ENCODE measurements at regions not wholly inside any gene's neighbourhood (a gene's known extent, or its start where the extent isn't known, plus 50 kb on each side); places are given as distances from the start of the nearest gene placed in this dataset.

DNA sequence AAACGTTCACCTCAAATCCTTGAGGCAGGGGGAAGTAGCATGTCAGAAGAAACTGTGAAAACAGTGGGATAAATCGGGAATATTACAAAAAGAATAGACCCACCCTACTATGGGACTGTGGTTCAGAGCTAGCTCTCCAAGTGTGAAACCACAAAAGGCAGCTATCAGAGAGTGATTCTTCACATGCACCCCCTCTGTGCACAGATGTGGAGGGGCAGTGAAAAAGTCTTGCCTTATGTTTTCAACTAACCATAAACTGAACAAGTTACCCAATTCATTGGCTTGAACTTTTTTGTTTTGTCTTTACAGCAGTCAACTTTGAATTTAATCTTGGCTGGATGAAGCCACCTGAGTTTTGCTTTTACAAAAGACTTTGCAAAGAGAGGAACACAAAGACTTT lies 98.8 kb upstream of the NR4A3 start:
- no peak for DNase-seq

DNA sequence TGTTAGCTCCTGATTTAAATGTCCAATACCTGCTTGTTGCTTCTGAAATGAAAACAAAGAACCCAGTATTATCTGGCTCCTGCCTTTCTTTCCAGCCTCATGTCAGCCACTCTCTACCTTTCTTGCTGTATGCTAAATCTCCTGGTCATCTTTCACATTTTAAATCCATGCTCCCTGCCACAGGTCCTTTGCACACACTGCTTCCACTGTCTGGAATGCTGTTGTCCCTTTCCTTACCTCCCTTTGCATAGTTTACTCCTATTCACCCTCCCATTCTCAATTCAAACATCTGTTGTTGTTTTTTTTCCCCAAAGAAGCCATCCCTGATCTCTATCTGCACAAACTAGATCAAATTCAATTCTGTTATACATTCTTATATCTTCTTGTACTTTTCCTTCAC lies 97.0 kb upstream of the NR4A3 start:
- DNase-seq: no peak

DNA sequence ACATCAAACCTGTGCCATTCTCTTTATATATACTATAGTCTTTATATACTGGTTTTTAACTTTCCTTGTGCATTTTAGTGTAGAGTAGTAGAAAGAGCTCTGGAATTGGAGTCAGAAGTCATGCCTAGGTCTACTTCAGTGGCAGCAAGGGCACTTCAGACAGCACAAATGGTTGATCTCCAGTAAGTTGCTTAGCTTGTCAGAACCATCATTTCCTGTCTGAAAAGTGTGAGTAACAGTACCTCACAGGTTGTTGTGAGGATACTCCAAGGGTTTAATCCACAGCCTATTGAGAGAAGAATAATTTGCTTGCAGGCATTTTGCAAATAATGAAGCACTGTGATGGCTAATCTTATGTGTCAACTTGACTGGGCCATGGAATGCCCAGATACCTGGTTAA lies 95.8 kb upstream of the NR4A3 start:
- DNase-seq: no peak

DNA sequence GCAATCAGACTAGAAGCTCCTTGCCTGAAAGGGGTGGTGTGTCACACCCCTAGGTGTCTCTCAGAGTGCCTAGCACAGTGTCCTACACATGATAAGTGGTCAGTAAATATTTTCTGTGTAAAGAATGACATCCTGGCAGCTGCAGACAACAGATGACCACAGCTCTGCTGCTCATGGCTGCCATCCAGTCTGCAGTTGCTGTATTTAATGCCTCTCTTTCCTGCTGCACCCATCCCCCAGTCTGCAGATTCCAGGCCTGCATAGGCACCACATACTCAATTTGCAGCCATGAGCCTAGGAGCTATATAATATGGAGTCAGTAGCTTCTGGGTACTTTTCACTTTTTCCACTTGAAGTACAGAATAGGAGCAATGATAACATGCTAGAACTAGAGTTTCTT lies 94.9 kb upstream of the NR4A3 start:
- DNase-seq: no peak

DNA sequence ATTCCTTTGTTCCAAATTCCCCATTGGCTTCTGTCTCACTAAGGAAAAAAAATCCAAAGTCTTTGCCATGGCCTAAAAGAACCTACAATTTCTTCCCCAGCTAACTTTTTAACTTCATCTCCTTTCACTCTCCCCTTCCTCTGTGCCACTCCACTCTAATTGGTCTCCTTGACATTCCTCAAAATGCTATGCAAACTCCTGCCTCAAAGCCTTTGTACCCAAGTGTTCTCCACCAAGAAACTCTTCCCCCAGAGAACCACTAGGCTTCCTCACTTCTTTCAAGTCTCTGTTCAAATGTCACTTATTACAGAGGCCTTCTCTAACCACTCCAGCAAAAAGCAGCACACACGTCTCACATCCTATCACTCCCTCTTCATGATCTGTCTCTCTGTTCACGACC lies 91.6 kb upstream of the NR4A3 start:
- DNase-seq: no peak

DNA sequence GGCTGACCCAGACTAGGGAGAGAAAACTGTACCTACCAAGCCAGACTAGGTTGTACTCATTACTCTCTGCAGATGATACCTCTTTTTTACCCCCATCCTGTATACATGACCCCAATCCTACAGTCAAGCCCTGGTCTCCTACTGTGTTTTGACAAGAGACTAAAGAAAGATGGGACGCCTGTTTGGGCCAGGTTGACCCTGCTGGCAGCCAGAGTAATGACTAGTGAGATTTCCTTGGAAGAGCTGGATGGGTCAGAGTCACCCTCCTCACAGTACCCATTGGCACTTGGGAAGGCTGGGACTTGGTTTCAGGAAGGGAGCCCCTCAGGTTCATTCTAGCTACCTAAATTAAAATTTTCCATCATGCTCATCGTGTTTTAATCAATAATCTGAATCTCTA lies 89.7 kb upstream of the NR4A3 start:
- DNase-seq: no peak

DNA sequence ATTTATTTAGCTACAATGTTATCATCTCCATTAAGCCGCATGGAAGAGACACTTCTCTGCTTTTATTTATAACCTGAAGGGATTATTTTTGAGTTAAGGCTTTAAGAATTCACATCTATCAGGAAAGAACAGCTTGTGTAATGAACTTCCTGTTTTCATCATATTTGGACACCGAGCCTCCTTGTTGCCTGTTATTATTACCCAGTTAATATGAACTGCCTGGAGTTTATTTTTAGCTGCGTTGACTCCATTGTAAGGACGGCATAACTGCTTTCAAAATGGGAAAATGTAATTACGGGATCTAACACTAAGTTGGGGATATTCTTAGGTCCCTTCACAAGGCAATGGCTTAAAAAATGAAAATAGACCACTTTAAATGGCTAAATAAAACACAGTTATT lies 89.0 kb upstream of the NR4A3 start:
- peak; percentile 73 for DNase-seq

DNA sequence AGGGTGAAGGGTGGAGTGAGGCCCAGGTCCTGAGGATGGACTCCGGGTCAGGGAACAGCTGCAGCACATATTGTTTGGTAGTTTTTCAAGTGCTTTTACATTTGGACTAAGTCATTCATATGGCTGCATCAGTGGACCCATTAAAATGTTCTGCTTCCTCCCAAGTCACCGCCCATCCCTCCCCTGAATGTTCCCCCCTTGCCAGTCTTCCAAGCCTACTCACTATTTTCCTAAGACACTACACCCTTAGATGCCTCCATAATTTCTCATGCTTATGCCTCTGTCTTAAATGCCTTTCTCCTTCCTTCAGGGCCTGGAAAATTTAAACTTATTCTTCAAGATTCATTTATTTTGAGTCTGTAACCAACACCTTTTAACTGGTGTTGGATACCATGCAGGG lies 86.6 kb upstream of the NR4A3 start:
- DNase-seq: no peak

DNA sequence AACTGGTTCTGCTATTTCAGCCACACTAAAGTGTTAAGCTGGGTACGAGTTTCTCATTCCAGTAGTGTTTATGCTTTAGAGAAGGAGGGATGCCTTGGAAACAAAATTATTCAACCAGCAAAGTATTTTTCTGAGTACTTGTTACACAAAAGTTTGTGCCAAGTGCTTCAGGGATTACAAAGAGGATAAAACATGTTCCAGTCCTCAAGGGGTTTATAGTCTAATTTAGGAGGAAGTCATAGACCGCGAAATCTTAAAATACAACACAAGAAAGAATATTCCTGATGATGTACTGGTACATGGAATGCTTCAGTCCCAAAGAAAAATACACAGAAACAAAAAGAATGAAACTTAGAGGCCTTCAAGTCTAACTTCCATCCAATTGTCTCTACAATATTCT lies 85.4 kb upstream of the NR4A3 start:
- no peak for DNase-seq

DNA sequence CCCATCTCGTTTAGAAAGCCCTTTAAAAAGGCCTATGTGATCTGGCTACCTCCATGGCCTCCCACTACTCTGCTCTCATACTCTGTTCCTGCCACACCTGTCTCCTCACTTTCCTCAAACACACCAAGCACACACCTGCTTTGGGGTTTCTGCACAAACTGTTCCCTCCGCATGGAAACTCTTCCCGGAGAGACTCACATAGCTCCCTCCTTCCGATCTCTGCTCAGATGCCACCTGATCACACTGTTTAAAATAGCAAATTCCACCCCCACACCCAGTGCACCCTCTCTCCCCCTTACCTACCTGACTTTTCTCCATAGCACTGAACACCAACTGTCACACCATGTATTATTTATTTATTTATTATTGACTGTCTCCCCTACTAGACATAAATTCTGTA lies 84.0 kb upstream of the NR4A3 start:
- no peak for DNase-seq

DNA sequence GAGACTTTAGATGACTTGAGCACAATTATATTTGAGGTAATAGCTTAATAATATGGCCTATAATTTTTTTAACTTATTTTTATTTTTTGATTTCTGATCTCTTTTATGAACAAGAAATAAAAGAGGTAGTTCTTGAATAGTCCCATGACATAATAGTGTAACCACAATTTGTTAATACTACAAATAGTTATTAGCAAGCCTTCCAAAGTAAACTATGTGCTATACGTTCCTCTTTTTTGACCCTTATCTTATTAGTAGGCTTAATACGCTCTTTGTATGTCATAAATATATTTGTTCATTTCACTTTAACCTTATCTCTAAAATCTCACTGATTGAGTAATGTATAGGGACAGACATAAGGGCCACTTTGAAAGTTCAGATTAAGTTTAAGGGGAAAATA lies 78.7 kb upstream of the NR4A3 start:
- DNase-seq: no peak

DNA sequence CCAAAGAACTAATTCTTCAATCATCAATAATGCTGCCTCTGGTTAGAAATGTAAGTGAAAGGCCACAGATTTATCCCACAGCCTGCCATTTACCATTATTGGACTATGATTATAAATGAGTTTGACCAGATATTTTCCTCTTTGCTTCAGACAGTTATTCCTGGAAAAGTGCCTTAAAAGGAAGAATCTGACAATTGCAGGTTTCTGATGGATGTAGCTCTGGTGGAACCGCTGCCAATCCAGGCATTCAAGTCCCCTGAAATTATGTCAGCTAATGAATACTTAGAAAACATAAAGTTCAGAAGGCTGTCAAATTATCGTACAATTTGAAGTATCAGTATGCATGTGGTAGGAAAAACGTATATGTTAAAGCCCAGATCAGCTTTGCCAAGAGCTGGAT lies 78.2 kb upstream of the NR4A3 start:
- no peak for DNase-seq

DNA sequence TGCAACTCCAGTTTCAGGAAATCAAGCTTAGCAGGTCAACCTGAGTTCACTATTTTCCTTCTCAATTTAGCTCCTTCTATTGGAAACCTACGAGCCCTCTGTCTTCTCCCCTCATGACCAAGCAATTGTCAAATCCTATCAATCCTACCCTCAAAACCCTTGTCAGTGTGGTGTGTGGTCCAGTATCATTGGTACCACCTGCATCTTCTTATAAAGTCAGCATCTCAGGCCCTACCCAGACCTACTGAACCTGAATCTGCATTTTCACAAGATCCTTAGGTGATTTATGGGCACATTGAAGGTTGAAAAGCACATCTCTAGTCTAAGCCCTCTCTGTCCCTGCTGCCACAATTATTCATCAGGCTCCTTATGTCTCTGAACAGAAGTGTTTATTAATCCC lies 77.6 kb upstream of the NR4A3 start:
- DNase-seq: no peak

DNA sequence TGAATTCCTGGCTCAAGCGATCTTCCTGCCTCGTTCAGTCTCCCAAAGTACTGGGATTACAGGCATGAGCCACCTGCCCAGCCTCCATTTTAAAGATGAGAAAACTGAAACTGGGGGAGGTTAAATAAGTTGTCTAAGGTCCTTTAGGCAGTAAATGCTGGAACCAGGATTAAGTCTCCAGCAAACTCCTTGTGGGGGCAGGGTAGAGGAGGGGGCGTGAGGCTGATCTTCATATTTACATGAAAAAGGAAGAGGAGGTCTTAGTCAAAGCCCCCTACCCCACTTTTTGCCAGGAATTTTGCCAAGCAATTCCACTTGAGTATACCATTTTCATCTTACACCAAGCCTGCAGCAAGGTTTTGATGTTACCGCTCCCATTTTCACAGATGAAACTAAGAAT lies 76.6 kb upstream of the NR4A3 start:
- DNase-seq: no peak

DNA sequence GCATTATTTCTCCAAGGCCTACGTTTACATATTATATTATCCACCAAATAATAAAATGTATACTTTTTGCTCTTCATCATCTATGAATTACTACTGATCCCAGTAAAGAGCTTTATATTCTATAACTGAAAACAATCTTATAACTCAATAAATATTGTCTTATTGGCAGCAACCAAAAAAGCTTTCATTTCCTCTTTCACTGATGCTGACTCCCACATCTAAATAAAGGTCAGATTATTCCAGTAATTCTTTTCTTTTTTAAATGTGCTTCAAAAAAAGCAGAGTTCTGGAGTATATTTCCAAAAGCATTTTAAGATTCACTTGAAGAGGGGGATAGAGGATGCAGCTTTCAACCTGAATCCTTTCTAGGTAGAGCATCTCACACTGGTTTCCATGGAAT lies 75.3 kb upstream of the NR4A3 start:
- DNase-seq: no peak

DNA sequence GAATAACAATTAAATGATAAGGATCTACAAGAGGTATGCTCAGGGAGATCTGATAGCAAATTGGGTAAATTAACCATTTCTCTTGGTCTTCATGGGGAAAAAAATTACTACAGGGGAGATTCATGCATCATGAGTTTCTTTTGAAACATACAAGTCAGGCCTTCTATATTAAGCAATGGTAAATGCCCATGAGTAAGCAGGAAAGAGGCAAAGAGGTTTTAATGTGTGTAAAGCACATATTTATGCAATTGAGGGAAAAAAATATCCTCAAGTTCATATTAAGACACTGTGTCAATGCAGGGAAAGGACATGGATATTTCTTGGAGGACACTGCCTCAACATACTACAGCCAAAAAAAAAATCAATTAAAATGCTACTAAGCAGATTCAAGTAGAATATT lies 73.4 kb upstream of the NR4A3 start:
- no peak for DNase-seq

DNA sequence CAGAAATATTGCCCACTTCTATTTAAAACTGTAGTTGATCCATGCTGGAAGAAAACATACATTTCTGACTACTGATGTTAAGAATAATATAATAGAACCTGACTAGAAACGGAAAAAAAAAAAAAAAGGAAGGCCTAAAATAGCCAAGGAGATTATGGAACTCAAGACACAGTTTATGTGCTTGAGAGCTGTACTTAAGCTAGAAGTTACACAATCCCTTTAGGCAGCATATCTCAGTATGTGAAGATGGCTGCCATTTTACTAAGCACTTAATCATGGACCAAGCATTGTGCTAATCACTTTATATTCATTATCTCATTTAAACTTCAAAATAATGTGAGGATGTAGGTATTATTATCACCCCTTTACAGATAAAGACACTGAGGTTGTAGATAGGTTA lies 73.0 kb upstream of the NR4A3 start:
- no peak for DNase-seq

DNA sequence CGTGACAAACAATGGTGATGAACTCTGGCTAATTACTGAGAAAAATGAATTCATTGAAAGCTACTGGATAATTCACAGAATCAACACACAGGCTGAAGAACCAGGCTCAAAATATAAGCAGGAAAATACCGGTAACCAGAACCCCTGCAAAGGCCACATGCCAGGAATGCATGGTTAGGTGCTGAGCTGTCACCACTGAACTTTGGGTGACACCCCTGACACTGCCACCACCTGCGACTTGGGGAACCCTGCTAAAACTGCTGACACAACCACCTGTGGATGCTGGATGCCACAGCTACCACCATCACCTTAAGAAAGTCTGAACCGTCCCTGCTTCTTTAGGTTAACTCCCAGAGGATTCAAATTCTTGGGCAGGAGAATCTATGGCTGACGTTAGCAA lies 72.0 kb upstream of the NR4A3 start:
- DNase-seq: no peak

DNA sequence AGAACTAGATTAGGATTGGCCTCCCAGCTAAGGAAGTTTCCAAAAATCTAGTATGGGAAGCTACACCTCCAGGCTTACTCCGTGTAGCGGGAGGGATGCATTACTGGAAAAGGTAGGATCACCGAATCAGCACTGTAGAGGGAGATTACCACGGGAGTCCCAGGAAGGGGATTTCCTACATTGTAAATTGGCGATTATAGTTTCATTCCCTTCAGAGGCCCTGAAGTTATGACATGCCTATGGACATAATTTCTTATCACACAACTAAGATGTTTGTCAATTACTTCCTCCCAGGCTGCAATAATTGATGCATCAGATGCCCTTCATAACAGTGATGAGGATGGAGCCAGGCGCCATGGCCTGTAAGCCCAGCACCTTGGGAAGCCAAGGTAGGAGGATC lies 71.2 kb upstream of the NR4A3 start:
- DNase-seq: no peak

DNA sequence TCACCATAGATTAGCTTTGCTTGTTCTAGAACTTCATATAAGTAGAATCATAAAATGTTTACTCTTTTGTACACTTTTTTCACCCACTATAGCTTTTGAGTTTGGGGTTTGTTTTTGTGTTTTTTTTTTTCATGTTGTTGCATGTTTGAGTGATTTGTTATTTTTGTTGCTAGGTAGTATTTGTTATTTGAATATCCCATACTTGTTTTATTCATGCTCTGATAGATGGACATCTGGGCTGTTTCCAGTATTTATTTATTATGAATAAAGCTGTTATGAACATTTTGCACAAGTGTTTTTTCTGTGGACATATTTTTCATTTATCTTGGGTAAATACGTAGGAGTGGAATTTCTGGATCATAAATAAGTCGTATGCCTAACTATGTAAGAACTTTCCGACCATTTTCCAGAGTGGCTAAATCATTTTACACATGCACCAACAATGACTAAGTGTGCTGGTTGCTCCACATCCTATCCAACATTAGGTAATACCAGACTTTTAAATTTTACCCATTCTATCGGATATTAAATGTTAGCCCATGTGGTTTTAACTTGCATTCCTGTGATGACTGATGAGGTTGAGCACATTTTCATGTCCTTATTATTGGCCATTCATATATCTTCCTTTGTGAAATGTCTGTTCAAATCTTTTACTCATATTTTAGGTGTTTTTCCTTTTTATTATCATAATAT lies 69.1 kb upstream of the NR4A3 start:
- no peak for DNase-seq

DNA sequence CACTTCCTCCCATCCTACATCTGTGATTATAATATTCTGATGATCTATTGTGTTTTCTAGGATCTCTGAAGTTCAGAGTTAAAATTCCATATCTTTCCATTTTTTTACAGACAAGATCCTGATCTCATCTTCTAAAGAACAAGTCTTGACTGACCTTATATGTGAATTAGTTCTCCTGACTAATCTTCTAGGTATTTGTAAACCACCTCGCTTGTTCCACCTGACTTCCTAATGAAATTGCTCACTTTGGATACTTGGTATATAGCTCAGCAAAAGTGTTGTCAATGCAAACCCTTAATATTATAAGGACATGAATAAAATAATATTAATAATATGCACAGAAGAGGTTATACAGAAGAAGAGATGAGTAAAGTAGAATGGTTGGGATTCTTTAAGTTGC lies 68.2 kb upstream of the NR4A3 start:
- DNase-seq: no peak

DNA sequence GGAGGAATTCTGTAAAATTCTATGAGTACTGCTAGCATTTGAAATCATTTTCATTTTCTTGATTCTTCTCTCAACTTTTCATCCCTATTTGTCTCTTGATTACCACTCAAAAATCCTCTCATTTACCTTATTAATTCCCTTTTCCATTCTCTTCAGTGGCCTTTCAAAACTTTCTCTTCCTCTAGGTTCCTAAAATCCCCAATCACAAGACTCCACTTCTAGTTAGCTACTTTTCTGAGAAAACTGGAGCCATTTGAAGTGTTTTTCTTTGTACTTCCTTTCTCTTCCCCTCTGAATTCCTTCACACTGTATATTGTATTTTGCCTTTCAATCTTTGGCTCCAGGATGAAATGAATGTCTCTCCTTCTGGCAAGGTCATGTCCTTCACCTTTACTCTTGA lies 61.3 kb upstream of the NR4A3 start:
- no peak for DNase-seq

DNA sequence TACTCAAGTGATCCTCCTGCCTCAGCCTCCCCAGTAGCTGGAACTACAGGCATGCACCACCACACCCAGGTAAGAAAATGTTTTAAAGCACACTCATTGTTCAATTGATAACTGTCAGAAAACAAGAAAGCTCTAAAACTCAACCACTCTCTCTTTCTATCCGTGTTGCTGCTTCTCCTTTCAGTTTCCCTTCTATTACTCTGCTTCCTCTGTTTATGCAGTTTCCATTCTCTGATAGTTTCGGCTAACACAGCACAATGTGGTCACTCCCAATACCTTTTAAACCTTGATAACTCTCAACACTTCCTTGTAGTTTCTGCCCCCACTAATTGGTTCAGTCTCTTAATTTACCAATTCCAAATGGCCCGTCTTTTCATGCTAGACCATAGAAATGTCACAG lies 59.2 kb upstream of the NR4A3 start:
- DNase-seq: no peak
